Activated naive CD4-positive, alpha-beta T cell treated with anti-CD3 and anti-CD28 coated beads, Interleukin-2, amount 50 U/mL, for 24 hours (primary cell): ENCODE measurements at regions not wholly inside any gene's neighbourhood (a gene's known extent, or its start where the extent isn't known, plus 50 kb on each side); places are given as distances from the start of the nearest gene placed in this dataset.
"Not testable (repeated sequence)": the region's sequence is repeated elsewhere in the genome, so short reads cannot be mapped to it uniquely, and the experiment has no call there.

Source experiments
- H3K27ac Mint-ChIP-seq: one replicate; pipeline ENCODE4 v1.8.0; 2021; ENCODE audit warnings: mild to moderate bottlenecking, mixed read lengths
- H3K27me3 Mint-ChIP-seq: one replicate; pipeline ENCODE4 v1.8.0; 2021; ENCODE audit warnings: mixed read lengths
- H3K36me3 Mint-ChIP-seq: one replicate; pipeline ENCODE4 v1.8.0; 2021; ENCODE audit warnings: mixed read lengths
- H3K4me1 Mint-ChIP-seq: one replicate; pipeline ENCODE4 v1.8.0; 2021; ENCODE audit warnings: mixed read lengths
- H3K4me3 Mint-ChIP-seq: one replicate; pipeline ENCODE4 v1.8.0; 2021; ENCODE audit warnings: mild to moderate bottlenecking, mixed read lengths
- H3K9me3 Mint-ChIP-seq: one replicate; pipeline ENCODE4 v1.8.0; 2021; ENCODE audit warnings: mixed read lengths

DNA sequence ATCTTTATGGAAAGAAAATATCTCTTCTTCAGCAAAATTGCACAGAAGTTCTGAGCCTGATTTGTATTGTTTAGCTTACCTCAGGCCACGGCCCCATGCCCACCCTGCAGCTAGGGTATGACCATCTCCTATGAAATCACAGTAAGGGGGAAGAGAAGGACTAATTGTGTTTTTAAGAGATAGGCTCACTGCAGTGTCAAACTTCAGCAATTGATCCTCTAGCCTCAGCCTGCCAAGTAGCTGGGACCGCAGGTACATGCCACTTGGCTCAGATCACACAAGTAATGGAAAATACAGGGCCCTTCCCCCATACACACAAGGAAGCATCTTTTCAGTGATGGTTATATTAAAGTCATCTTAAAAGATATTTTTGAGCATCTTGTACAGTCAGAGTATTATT, 60.0 kb downstream of the DMAC1 start:
- no peak overlapping the region for H3K4me3 Mint-ChIP-seq
- no peaks in the 10 kb centered on the region for H3K4me1 Mint-ChIP-seq
- no peaks in the 10 kb centered on the region for H3K9me3 Mint-ChIP-seq

GRCh38 chr9:7735311-7735710, 64.3 kb downstream of the DMAC1 start:
- H3K36me3 Mint-ChIP-seq, result peaks cover 1% of the 10 kb centered on the region

More for the DNA sequence above, 60.0 kb downstream of the DMAC1 start:
- peaks cover 1% of the 10 kb centered on the region for H3K36me3 Mint-ChIP-seq
- H3K27me3 Mint-ChIP-seq, result no peaks in the 10 kb centered on the region
- no peak overlapping the region for H3K27ac Mint-ChIP-seq

GRCh38 chr9:7730164-7730445, 69.5 kb downstream of the DMAC1 start:
- H3K27me3 Mint-ChIP-seq, result no peaks in the 10 kb centered on the region
- H3K36me3 Mint-ChIP-seq, result no peaks in the 10 kb centered on the region
- no peak overlapping the region for H3K27ac Mint-ChIP-seq
- H3K4me3 Mint-ChIP-seq, result no peak overlapping the region
- H3K9me3 Mint-ChIP-seq, result no peaks in the 10 kb centered on the region
- H3K4me1 Mint-ChIP-seq, result no peaks in the 10 kb centered on the region

More at GRCh38 chr9:7735311-7735710, 64.3 kb downstream of the DMAC1 start:
- Mint-ChIP-seq H3K4me3 (no peak overlapping the region), H3K4me1 (no peaks in the 10 kb centered on the region), H3K27ac (no peak overlapping the region), H3K9me3 (no peaks in the 10 kb centered on the region), H3K27me3 (no peaks in the 10 kb centered on the region)

GRCh38 chr9:7729371-7730163, 70.0 kb downstream of the DMAC1 start:
- Mint-ChIP-seq H3K4me1 (no peaks in the 10 kb centered on the region), H3K27ac (no peak overlapping the region), H3K4me3 (no peak overlapping the region), H3K36me3 (no peaks in the 10 kb centered on the region), H3K9me3 (no peaks in the 10 kb centered on the region), H3K27me3 (no peaks in the 10 kb centered on the region)

- no peaks in the 10 kb centered on the region for H3K27me3 Mint-ChIP-seq
- H3K36me3 Mint-ChIP-seq, result no peaks in the 10 kb centered on the region
Observed at GRCh38 chr9:7721291-7721690, 78.3 kb downstream of the DMAC1 start.

GRCh38 chr9:7713088-7713487, 86.5 kb downstream of the DMAC1 start:
- not testable (repeated sequence) for H3K27ac Mint-ChIP-seq, H3K27me3 Mint-ChIP-seq, H3K36me3 Mint-ChIP-seq, H3K4me3 Mint-ChIP-seq, H3K9me3 Mint-ChIP-seq, H3K4me1 Mint-ChIP-seq

More at GRCh38 chr9:7721291-7721690, 78.3 kb downstream of the DMAC1 start:
- Mint-ChIP-seq H3K9me3 (no peaks in the 10 kb centered on the region), H3K4me1 (no peaks in the 10 kb centered on the region), H3K4me3 (no peak overlapping the region), H3K27ac (no peak overlapping the region)

DNA sequence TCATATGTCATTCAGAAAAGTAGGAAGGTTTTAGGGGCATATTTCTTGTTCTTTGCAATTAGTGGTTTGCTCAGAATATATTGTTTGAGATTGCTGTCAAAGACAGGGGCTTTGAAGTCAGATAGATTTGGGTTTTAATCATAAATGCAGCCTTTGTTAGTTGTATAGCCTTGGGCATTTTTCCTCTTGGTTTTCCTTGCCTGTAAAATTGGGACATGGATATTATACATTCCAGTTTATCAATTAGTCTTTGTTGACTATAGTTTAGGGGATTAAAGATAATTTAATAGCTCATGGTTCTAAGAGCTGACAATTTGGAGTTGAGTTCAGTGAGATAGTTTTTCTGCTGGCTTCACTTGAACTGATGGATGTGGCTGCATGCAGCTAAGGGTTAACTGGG, 88.9 kb downstream of the DMAC1 start:
- Mint-ChIP-seq H3K36me3 (no peaks in the 10 kb centered on the region), H3K4me1 (no peaks in the 10 kb centered on the region), H3K27ac (no peak overlapping the region), H3K4me3 (no peak overlapping the region), H3K27me3 (no peaks in the 10 kb centered on the region), H3K9me3 (no peaks in the 10 kb centered on the region)

- Mint-ChIP-seq H3K9me3 (no peaks in the 10 kb centered on the region), H3K36me3 (no peaks in the 10 kb centered on the region), H3K27me3 (peaks cover 3% of the 10 kb centered on the region), H3K27ac (no peak overlapping the region), H3K4me1 (no peaks in the 10 kb centered on the region), H3K4me3 (no peak overlapping the region)
Observed at GRCh38 chr9:7707934-7708333, 91.6 kb downstream of the DMAC1 start.

- H3K27me3 Mint-ChIP-seq, result peaks cover 3% of the 10 kb centered on the region
- H3K4me1 Mint-ChIP-seq, result no peaks in the 10 kb centered on the region
- H3K9me3 Mint-ChIP-seq, result no peaks in the 10 kb centered on the region
- H3K36me3 Mint-ChIP-seq, result no peaks in the 10 kb centered on the region
- H3K4me3 Mint-ChIP-seq, result no peak overlapping the region
- H3K27ac Mint-ChIP-seq, result no peak overlapping the region
Observed at GRCh38 chr9:7704543-7704942, 95.0 kb downstream of the DMAC1 start.

DNA sequence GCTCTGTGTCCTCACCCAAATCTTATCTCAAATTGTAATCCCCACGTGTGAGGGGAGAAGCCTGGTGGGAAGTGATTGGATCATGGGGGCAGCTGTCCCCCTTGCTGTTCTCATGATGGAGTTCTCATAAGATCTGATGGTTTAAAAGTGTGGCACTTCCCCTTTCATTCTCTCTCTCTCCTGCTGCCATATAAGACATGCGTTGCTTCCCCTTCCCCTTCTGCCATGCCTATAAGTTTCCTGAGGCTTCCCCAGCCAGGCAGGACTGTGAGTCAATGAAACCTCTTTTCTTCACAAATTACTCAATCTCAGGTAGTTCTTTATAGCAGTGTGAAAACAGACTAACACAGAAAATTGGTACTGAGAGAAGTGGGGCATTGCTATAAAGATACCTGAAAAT, 107.7 kb downstream of the DMAC1 start:
- no peaks in the 10 kb centered on the region for H3K36me3 Mint-ChIP-seq
- no peaks in the 10 kb centered on the region for H3K4me1 Mint-ChIP-seq
- H3K4me3 Mint-ChIP-seq, result no peak overlapping the region
- H3K27ac Mint-ChIP-seq, result no peak overlapping the region
- no peaks in the 10 kb centered on the region for H3K9me3 Mint-ChIP-seq
- H3K27me3 Mint-ChIP-seq, result no peaks in the 10 kb centered on the region

GRCh38 chr9:7690014-7690413, 109.6 kb downstream of the DMAC1 start:
- Mint-ChIP-seq H3K27me3 (no peaks in the 10 kb centered on the region), H3K36me3 (no peaks in the 10 kb centered on the region), H3K27ac (no peak overlapping the region), H3K4me3 (no peak overlapping the region), H3K4me1 (no peaks in the 10 kb centered on the region), H3K9me3 (no peaks in the 10 kb centered on the region)

DNA sequence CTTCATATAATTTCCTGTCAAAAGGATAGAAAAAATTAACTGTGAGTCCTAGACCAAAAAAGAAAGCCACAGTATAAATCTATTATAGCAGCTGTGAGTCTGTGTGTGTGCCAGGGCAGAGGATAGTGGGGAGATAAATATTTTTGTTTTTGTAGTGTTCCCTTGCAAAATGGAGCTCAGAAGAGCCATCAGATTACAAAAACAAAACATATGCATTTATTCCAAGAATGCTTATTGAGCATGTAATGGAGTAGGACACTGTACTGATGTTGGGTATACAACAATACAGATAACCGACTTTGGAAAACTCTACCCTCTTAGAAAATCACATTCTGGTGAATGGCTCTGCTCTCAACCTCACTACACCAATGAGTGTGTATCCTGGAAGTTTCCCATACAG, 111.0 kb downstream of the DMAC1 start:
- Mint-ChIP-seq H3K27me3 (no peaks in the 10 kb centered on the region), H3K4me3 (no peak overlapping the region), H3K27ac (no peak overlapping the region), H3K36me3 (no peaks in the 10 kb centered on the region), H3K4me1 (no peaks in the 10 kb centered on the region), H3K9me3 (no peaks in the 10 kb centered on the region)

- no peak overlapping the region for H3K27ac Mint-ChIP-seq
- no peaks in the 10 kb centered on the region for H3K9me3 Mint-ChIP-seq
- no peaks in the 10 kb centered on the region for H3K4me1 Mint-ChIP-seq
- no peaks in the 10 kb centered on the region for H3K27me3 Mint-ChIP-seq
- no peaks in the 10 kb centered on the region for H3K36me3 Mint-ChIP-seq
- no peak overlapping the region for H3K4me3 Mint-ChIP-seq
Observed at GRCh38 chr9:7676609-7677156, 122.9 kb downstream of the DMAC1 start.

GRCh38 chr9:7671847-7672246, 127.7 kb downstream of the DMAC1 start:
- H3K4me1 Mint-ChIP-seq, result no peaks in the 10 kb centered on the region

DNA sequence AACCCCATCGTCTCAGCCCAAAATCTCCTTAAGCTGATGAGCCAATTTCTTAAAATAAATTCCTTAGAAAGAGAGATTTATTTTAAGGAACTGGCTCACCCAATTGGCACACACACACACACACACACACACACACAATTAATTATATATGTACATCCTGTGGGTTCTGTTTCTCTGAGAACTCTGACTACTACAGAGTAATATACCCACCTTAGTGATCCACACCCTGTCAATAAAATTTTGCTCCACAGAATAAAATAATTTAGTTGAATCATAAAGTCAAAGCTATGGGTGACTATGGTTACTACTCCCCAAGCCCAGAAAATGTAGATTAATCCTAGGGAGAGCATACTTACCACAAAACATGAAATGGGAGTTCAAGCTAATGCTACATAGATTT, 131.0 kb downstream of the DMAC1 start:
- Mint-ChIP-seq H3K4me1 (no peaks in the 10 kb centered on the region), H3K27me3 (no peaks in the 10 kb centered on the region), H3K36me3 (no peaks in the 10 kb centered on the region), H3K9me3 (no peaks in the 10 kb centered on the region), H3K27ac (no peak overlapping the region), H3K4me3 (no peak overlapping the region)

More at GRCh38 chr9:7671847-7672246, 127.7 kb downstream of the DMAC1 start:
- H3K9me3 Mint-ChIP-seq, result no peaks in the 10 kb centered on the region
- H3K27ac Mint-ChIP-seq, result no peak overlapping the region
- no peaks in the 10 kb centered on the region for H3K36me3 Mint-ChIP-seq
- H3K27me3 Mint-ChIP-seq, result no peaks in the 10 kb centered on the region
- no peak overlapping the region for H3K4me3 Mint-ChIP-seq

GRCh38 chr9:7665874-7666273, 133.7 kb downstream of the DMAC1 start:
- Mint-ChIP-seq H3K4me3 (no peak overlapping the region), H3K9me3 (no peaks in the 10 kb centered on the region), H3K36me3 (no peaks in the 10 kb centered on the region), H3K4me1 (no peaks in the 10 kb centered on the region), H3K27ac (no peak overlapping the region), H3K27me3 (no peaks in the 10 kb centered on the region)

- Mint-ChIP-seq H3K36me3 (no peaks in the 10 kb centered on the region), H3K27ac (no peak overlapping the region), H3K4me3 (no peak overlapping the region), H3K27me3 (no peaks in the 10 kb centered on the region), H3K9me3 (no peaks in the 10 kb centered on the region), H3K4me1 (no peaks in the 10 kb centered on the region)
Observed at GRCh38 chr9:7659766-7660165, 139.8 kb downstream of the DMAC1 start.
